Stimulated activated CD8-positive, alpha-beta memory T cell treated with anti-CD3 and anti-CD28 coated beads, Interleukin-7, amount 100 ng/mL, for 24 hours (primary cell): ENCODE measurements at regions not wholly inside any gene's neighbourhood (a gene's known extent, or its start where the extent isn't known, plus 50 kb on each side); places are given as distances from the start of the nearest gene placed in this dataset.

Experiments used
- DNase-seq: peaks from one replicate; pipeline ENCODE4 v3.0.0-alpha.2; 2020; ENCODE audit warnings: low read depth

DNA sequence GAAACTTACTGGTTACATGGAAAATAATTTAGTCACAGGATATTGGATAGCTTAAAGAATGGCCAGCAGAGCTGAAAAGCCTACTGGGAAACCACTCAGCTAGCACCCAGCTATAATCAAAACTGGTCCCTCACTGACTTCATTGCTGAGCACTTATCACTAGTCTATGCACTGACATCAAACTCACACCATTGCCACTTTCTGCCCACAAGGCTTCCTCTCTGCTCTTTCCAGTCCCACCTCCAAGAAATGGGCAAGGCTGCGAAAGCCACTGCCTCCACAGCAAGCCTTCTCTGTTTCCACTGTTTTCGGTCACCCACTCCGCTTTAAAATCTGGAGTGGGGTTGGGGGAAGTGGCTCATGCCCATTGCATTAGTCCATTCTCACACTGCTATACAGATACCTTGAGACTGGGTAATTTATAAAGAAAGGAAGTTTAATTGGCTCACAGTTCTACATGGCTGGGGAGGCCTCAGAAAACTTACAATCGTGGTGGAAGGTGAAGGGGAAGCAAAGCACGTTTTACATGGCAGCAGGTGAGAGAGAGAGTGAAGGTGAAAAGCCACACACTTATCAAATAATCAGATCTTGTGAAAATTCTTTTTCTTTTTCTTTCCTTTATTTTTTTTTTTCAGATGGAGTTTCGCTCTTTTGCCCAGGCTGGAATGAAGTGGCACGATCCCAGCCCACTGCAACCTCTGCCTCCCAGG, 77.0 kb upstream of the CERS6 start:
- DNase-seq, result no peak

DNA sequence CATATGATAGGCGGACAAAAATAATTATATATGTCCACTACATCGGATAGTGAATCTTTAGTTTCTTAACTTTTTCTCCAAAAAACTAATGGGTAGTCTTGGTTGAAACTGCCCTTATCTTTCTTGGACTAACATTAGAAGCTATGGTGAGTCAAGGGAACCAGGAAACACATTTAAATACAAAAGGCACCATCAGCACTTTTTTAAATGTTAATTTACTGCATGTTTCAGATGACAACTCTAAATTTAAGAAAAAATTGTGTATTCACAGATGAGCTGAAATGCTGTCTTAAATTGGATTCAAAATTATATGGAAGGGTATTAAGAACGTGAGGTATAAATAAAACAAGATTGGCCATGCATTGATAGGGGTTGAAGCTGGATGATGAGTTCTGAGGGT, 75.6 kb upstream of the CERS6 start:
- no peak for DNase-seq

DNA sequence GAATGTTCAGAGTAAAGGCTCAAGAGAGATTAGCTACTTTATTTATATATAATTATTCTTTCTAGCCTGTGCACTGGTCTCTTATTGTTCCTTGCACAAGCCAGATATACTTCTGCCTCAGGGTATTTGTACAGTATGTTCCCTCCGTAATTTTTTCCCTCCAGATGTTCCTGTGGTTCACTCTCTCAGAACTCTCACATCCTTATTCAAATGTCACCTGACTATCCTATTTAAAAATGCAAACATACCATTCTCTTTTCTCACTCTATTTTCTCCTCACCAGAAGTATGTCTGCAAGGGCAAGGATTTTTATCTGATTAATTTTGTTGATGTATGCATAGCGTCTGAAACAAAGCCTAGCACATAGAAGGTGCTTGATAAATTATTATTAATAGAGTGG, 64.0 kb upstream of the CERS6 start:
- no peak for DNase-seq

DNA sequence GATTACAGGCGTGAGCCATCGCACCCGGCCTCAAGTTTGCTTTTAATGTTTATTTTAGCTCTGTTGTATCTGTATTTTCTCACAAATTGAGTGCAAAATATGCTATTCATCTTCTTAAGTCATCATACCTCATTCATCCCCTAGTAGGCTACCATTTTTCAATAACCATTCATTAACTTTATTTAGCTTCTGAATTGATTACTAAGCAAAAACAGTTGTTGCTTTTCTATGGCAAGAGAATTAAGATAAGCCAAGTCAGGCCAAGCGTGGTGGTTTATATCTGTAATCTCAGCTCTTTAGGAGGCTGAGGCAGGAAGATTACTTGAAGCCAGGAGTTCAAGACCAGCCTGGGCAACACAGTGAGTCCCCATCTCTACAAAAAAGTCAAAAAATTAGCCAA, 63.3 kb upstream of the CERS6 start:
- no peak for DNase-seq

DNA sequence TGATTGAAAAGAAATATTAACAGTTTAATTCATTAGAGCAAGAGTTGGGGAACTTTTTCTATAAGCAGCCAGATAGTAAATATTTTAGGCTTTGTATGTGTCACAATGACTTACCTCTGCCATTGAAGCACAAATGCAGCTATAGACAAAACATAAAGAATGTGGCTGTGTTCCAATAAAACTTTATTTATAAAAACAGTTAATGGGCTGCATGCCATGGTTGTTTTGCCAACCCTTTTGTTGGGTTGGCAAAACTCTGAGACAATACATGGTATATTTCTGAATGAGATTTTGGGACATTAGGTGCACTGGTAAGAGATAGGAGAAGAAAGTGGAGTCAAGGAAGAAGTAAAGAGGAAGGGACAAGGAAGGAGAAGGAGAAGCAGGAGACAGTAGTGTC, 61.8 kb upstream of the CERS6 start:
- no peak for DNase-seq

DNA sequence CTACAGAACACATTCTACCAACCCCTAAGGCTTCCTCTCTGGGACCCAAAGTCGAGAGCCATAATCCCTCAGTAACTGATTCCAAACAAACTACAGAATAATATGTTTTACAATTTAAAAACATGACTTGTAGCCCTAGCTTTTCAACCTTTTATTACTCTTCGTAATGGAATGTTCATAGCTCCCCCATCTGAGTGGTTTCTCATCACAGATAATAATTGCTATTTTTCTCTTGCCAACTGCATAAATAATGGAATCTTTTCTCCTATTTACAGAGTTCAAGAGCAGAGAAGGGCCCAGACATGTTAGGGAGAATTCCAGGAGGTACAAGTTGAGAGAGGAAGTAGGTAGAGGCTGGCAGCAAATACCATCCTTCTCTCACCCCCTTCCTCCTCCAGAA, 59.9 kb upstream of the CERS6 start:
- DNase-seq, result no peak

DNA sequence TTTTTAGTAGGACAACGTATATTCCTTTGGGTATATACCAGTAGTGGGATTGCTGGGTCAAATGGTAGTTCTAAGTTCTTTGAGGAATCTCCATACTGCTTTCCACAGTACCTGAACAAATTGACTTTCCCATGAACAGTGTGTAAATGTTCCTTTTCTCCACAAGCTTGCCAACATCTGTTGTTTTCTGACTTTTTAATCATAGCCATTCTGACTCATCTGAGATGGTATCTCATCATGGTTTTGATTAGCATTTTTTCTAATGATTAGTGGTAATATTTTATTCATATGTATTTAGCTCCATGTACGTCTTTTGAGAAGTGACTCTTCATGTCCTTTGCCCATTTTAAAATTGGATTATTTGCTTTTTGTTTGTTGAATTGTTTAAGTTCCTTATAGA, 58.4 kb upstream of the CERS6 start:
- DNase-seq, result no peak

DNA sequence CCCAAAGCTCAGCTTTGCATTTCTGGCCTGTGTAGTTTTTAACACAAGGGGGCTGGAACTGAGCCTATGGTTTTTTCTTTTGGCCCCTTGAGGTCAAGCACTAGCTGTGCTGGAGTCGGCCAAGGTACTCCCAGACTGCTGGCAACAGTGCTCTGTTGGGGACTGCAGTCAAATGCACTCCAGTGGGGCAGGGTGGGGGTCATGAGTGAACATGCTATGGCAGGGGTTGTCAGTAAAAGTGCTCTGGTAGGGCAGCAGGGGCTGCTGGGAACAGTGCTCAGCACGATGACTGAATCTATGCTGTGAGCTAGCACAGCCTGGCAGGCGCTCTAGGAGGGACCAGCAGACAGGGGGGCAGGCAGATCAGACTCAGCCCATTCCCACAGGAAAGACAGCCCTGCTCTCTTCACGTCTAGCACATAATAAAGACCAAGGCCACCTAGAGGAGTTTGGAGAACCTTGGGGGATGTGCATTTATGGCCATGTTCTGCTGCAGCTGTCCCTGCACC, 55.0 kb upstream of the CERS6 start:
- no peak for DNase-seq

DNA sequence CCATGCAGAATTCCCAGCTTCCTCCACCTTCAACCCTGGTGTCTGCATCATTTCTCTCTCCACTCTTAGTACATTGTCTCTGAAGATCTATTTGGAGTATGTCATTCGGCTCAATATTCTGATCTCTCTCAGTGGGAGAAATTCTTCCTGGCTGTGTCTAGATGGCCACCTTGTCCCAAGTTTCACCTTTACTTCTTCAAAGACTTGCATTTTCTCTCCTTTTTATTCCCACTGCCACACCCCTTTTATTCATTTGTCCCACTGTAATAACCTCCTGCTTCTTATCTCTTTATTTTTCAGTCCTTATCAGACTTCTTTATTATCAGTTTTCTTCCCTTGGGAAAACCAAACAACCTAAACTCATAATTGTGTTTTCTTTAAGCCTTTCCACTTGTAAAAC, 54.3 kb upstream of the CERS6 start:
- DNase-seq, result no peak

DNA sequence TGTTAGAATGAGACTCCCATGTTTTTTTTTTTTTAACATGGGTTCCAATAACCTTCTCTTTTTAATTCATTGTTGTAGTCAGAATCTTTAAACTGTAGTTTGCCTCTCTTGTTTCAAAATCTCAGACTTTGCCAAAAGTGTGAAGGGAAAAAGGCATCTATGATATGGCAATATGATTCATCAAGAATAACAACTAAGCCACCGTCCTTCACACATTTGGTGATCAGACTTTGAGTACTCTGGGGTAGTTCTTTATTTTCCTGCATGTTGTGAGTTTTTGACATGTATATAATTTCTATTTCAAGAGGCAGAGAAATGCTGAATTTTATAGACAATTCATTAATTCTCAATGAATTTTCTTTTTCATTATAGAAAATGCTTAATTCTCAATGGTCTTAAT, 53.5 kb upstream of the CERS6 start:
- DNase-seq, result no peak

DNA sequence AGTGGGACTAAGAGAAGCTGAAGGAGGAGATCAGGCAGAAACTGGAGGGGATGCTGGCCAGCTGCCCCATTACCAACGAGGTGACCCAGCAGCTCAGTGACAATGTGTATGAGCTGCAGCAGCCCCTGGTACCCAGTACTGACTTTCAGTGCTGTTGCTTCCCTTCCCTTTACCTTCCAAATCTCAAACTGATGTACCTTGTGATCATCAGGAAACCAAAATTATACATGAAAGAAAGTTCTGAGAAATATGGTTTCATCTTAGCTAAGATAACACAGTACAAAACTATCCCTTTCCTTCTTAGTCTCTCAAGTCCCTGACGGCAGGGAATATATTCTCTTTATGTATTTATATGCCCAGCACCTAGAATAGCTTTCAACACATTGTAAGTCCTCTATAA, 52.3 kb upstream of the CERS6 start:
- DNase-seq, result no peak

DNA sequence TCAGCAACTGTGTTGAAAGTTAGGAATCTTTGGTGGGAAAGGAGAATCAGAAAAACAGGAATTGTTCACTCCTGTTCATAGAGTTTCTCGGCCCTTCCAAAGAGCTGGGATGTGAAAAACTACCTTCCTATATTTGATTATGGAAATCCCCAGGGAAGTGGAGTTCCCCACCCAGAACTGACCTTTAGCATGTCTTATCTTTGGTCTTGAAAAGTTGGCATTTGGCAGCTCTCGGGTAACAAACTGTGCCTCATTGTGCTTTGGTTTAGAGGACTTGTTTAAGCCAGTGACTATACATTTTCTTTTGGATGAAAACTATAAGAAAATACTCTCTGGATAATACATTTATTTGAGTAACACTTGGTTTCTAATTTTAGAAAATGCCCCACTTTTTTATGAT, 51.3 kb upstream of the CERS6 start:
- no peak for DNase-seq
